GM10266 (cell line): ENCODE measurements at regions not wholly inside any gene's neighbourhood (a gene's known extent, or its start where the extent isn't known, plus 50 kb on each side); places are given as distances from the start of the nearest gene placed in this dataset.
"Not testable (repeated sequence)": the region's sequence is repeated elsewhere in the genome, so short reads cannot be mapped to it uniquely, and the experiment has no call there.

Experiments used
- DNase-seq: peaks from one replicate; pipeline ENCODE4 v3.0.0; 2012; ENCODE audit errors: extremely low spot score
- CTCF ChIP-seq: IDR thresholded peaks from 2 replicates; pipeline ENCODE4 v1.5.1; 2012; ENCODE audit warnings: mild to moderate bottlenecking, low read depth; ENCODE audit not compliant: control insufficient read depth, insufficient read depth; ENCODE audit errors: missing control alignments

- no peak for TF ChIP-seq CTCF
- DNase-seq: no peak
Observed at GRCh38 chr7:46908770-46909169, 673.1 kb downstream of the TNS3 start.

- not testable (repeated sequence) for DNase-seq
Observed at GRCh38 chr7:46904523-46904922, 677.4 kb downstream of the TNS3 start.

- no peak for DNase-seq
- TF ChIP-seq CTCF: no peak
Observed at GRCh38 chr7:46902463-46902862, 679.4 kb downstream of the TNS3 start.

- no peak for TF ChIP-seq CTCF
- no peak for DNase-seq
Observed at GRCh38 chr7:46900312-46901263, 681.3 kb downstream of the TNS3 start.

- no peak for DNase-seq
- no peak for TF ChIP-seq CTCF
Observed at GRCh38 chr7:46897381-46897780, 684.5 kb downstream of the TNS3 start.

- TF ChIP-seq CTCF: no peak
- no peak for DNase-seq
Observed at GRCh38 chr7:46886669-46887374, 695.1 kb downstream of the TNS3 start.

GRCh38 chr7:46885167-46885566, 696.7 kb downstream of the TNS3 start:
- DNase-seq: no peak
- TF ChIP-seq CTCF: no peak
